Activated naive CD4-positive, alpha-beta T cell treated with anti-CD3 and anti-CD28 coated beads for 36 hours (primary cell): ENCODE measurements at regions not wholly inside any gene's neighbourhood (a gene's known extent, or its start where the extent isn't known, plus 50 kb on each side); places are given as distances from the start of the nearest gene placed in this dataset.

Experiments
- CTCF ChIA-PET: fragments of 350-600 bp; sonication (Branson Sonifier 250); formaldehyde crosslinking; loops from one replicate; lab custom pipeline; 2021; ENCODE audit warnings: antibody characterized with exemption; lab: Charles Lee
- DNase-seq: peaks from one replicate; pipeline ENCODE4 v3.0.0-alpha.2; 2020
- H3K27ac Mint-ChIP-seq: one replicate; pipeline ENCODE4 v1.8.0; 2021; ENCODE audit warnings: mild to moderate bottlenecking, mixed read lengths
- H3K27me3 Mint-ChIP-seq: one replicate; pipeline ENCODE4 v1.8.0; 2021; ENCODE audit warnings: low read depth, mixed read lengths
- H3K36me3 Mint-ChIP-seq: one replicate; pipeline ENCODE4 v1.8.0; 2021; ENCODE audit warnings: low read depth, mixed read lengths
- H3K4me1 Mint-ChIP-seq: one replicate; pipeline ENCODE4 v1.8.0; 2021; ENCODE audit warnings: low read depth, mixed read lengths
- H3K4me3 Mint-ChIP-seq: one replicate; pipeline ENCODE4 v1.8.0; 2021; ENCODE audit warnings: mild to moderate bottlenecking, moderate library complexity, mixed read lengths
- H3K9me3 Mint-ChIP-seq: one replicate; pipeline ENCODE4 v1.8.0; 2021; ENCODE audit warnings: mixed read lengths
- intact Hi-C: fragments of 100-400 bp; cut with micrococcal nuclease; formaldehyde crosslinking; loops from one replicate; pipeline ENCODE4 v1.15.1; 2023

- no peaks in the 10 kb centered on the region for H3K4me1 Mint-ChIP-seq
- H3K27me3 Mint-ChIP-seq = peaks cover 4% of the 10 kb centered on the region
- peaks cover 11% of the 10 kb centered on the region for H3K9me3 Mint-ChIP-seq
- no peak overlapping the region for H3K4me3 Mint-ChIP-seq
- no peak for DNase-seq
- CTCF ChIA-PET = no interaction called here
- no peaks in the 10 kb centered on the region for H3K36me3 Mint-ChIP-seq
- H3K27ac Mint-ChIP-seq = no peak overlapping the region
- intact Hi-C loops = no loop called here
These were observed 164.1 kb upstream of the TOM1L1 start for GRCh38 chr17:54736573-54736972.

DNA sequence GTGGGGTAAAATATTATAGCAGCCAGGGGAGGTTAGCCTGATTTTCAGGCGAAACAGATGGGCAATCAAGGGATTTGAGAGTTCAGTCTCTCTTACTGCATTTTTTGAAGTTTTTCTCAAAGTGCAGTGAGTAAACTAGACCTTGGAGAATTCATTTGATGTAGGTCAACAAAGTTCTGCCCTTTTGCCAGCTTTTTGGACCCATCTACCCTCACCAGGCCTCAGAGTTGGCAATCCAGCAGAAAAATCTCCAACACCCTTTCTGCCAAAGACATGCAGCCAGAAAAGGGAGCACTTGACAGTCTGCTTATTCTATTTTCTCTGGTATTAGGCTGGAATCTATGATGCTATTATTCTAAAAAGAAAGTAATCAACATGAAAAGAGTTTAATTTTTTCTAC is 162.2 kb upstream of the TOM1L1 start:
- peaks cover 4% of the 10 kb centered on the region for H3K27me3 Mint-ChIP-seq
- intact Hi-C loops = no loop called here
- CTCF ChIA-PET = no interaction called here

DNA sequence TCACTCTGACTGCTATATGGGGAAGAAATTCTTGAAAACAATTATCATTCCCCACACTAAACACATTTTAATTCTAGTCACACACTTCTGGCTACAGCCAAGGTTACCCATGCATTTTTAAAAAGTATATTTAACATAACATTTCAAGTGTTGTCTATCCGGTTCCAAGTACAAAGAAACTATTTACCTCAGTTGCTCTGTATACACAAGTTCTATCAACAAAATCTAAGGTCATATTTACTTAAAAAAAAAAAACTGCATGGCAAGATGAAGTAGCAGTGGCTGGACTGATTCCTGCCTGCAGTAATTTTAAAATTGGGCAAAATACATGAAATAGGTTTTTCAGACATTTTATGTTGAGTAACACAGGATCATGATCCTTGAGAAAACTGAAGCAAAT is 155.9 kb upstream of the TOM1L1 start:
- H3K27me3 Mint-ChIP-seq = peaks cover 4% of the 10 kb centered on the region
- no peak for DNase-seq
- H3K27ac Mint-ChIP-seq = no peak overlapping the region
- no peak overlapping the region for H3K4me3 Mint-ChIP-seq
- CTCF ChIA-PET = no interaction called here
- peaks cover 11% of the 10 kb centered on the region for H3K9me3 Mint-ChIP-seq
- no peaks in the 10 kb centered on the region for H3K36me3 Mint-ChIP-seq
- no peaks in the 10 kb centered on the region for H3K4me1 Mint-ChIP-seq
- intact Hi-C loops = no loop called here

More for the DNA sequence above, 162.2 kb upstream of the TOM1L1 start:
- no peaks in the 10 kb centered on the region for H3K36me3 Mint-ChIP-seq
- H3K4me1 Mint-ChIP-seq = no peaks in the 10 kb centered on the region
- no peak for DNase-seq
- H3K9me3 Mint-ChIP-seq = peaks cover 3% of the 10 kb centered on the region
- H3K4me3 Mint-ChIP-seq = no peak overlapping the region
- no peak overlapping the region for H3K27ac Mint-ChIP-seq

GRCh38 chr17:54745239-54745638 is 155.4 kb upstream of the TOM1L1 start:
- no peaks in the 10 kb centered on the region for H3K4me1 Mint-ChIP-seq
- H3K27me3 Mint-ChIP-seq = peaks cover 4% of the 10 kb centered on the region
- no peak overlapping the region for H3K4me3 Mint-ChIP-seq
- H3K27ac Mint-ChIP-seq = no peak overlapping the region
- CTCF ChIA-PET = no interaction called here
- H3K9me3 Mint-ChIP-seq = peaks cover 11% of the 10 kb centered on the region
- DNase-seq = no peak
- H3K36me3 Mint-ChIP-seq = no peaks in the 10 kb centered on the region
- intact Hi-C loops = no loop called here

GRCh38 chr17:54745862-54746261 is 154.8 kb upstream of the TOM1L1 start:
- Mint-ChIP-seq H3K4me1 (no peaks in the 10 kb centered on the region), H3K36me3 (peaks cover 1% of the 10 kb centered on the region), H3K27ac (no peak overlapping the region), H3K4me3 (no peak overlapping the region), H3K9me3 (peaks cover 11% of the 10 kb centered on the region), H3K27me3 (peaks cover 9% of the 10 kb centered on the region)
- intact Hi-C loops = no loop called here
- CTCF ChIA-PET = no interaction called here
- no peak for DNase-seq

DNA sequence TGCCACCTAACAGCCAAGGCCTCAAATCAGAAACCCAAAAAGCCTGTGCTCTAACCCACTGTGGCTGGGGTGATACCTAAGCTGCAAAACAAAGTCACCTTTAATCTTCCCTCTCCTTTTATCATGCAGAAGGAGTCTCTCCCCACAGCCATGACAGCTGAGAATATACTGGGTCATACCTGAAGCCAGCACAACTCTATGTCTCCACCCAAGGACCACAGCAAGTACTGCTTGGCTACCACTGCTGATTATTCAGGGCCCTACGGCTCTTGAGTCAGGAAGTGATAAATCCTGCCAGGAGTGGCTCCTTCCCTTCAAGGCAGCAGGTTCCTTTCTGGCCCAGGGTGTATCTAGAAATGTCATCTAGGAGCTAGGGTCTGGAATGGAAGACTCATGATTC is 151.5 kb upstream of the TOM1L1 start:
- Mint-ChIP-seq H3K27me3 (peaks cover 7% of the 10 kb centered on the region), H3K36me3 (peaks cover 1% of the 10 kb centered on the region), H3K9me3 (peaks cover 11% of the 10 kb centered on the region), H3K4me1 (no peaks in the 10 kb centered on the region), H3K4me3 (no peak overlapping the region), H3K27ac (no peak overlapping the region)
- CTCF ChIA-PET = no interaction called here
- intact Hi-C loops = no loop called here
- DNase-seq = no peak

GRCh38 chr17:54754560-54754959 is 146.1 kb upstream of the TOM1L1 start:
- H3K27ac Mint-ChIP-seq = no peak overlapping the region
- CTCF ChIA-PET = no interaction called here
- DNase-seq = peak; percentile 5
- H3K4me1 Mint-ChIP-seq = no peaks in the 10 kb centered on the region
- peaks cover 1% of the 10 kb centered on the region for H3K36me3 Mint-ChIP-seq
- H3K4me3 Mint-ChIP-seq = no peak overlapping the region
- H3K9me3 Mint-ChIP-seq = no peaks in the 10 kb centered on the region
- intact Hi-C loops = no loop called here
- peaks cover 7% of the 10 kb centered on the region for H3K27me3 Mint-ChIP-seq

DNA sequence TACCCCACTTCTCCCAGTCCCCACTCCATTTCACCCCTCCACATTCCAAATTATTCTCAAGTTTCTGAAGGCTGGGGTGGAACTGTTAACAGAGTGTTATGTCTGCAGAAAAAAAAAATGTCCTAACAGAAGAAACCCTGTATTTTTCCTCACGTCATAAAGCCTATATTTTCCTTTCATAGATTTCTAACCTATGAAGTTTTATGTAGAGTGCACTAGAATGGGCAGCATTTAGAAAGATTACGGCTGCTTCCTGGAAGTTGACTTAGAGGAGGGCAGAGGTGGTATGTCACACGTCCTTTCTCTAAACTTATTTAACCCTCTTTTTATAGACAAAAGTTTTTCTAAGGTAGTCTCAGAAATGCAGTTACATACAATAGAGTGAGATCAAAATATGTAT is 139.8 kb upstream of the TOM1L1 start:
- intact Hi-C loops = no loop called here
- no peak overlapping the region for H3K4me3 Mint-ChIP-seq
- DNase-seq = no peak
- H3K27me3 Mint-ChIP-seq = no peaks in the 10 kb centered on the region
- H3K4me1 Mint-ChIP-seq = no peaks in the 10 kb centered on the region
- H3K27ac Mint-ChIP-seq = no peak overlapping the region
- H3K9me3 Mint-ChIP-seq = peaks cover 9% of the 10 kb centered on the region
- H3K36me3 Mint-ChIP-seq = no peaks in the 10 kb centered on the region
- CTCF ChIA-PET = no interaction called here

DNA sequence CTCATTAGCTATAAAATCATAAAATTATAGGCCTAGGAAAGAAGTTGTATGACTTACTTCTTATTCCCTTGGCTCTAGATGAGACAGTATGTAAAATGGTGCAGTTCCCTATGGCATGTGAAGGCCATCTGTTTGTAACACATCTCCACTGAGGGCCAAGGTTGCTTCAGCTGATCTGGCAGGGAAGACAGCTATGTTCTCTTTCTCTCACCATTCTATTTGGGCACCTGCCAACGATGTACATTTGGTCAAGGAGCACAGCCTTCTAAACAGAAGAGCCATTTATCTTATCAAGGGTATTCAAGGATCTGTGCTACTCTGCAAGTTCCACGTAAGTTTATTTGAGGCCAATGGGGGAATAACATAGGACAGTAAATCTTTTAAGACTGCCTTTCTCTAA is 129.8 kb upstream of the TOM1L1 start:
- Mint-ChIP-seq H3K4me1 (no peaks in the 10 kb centered on the region), H3K27ac (no peak overlapping the region), H3K9me3 (no peaks in the 10 kb centered on the region), H3K4me3 (no peak overlapping the region), H3K36me3 (no peaks in the 10 kb centered on the region), H3K27me3 (peaks cover 3% of the 10 kb centered on the region)
- no peak for DNase-seq
- CTCF ChIA-PET = no interaction called here
- intact Hi-C loops = no loop called here

GRCh38 chr17:54771409-54771915 is 129.2 kb upstream of the TOM1L1 start:
- CTCF ChIA-PET = no interaction called here
- intact Hi-C loops = no loop called here
- H3K4me1 Mint-ChIP-seq = no peaks in the 10 kb centered on the region
- H3K4me3 Mint-ChIP-seq = no peak overlapping the region
- no peak overlapping the region for H3K27ac Mint-ChIP-seq
- peaks cover 3% of the 10 kb centered on the region for H3K27me3 Mint-ChIP-seq
- no peak for DNase-seq
- H3K36me3 Mint-ChIP-seq = no peaks in the 10 kb centered on the region
- H3K9me3 Mint-ChIP-seq = no peaks in the 10 kb centered on the region

GRCh38 chr17:54780238-54780637 is 120.4 kb upstream of the TOM1L1 start:
- no peak overlapping the region for H3K27ac Mint-ChIP-seq
- no peak for DNase-seq
- H3K9me3 Mint-ChIP-seq = no peaks in the 10 kb centered on the region
- H3K27me3 Mint-ChIP-seq = no peaks in the 10 kb centered on the region
- CTCF ChIA-PET = no interaction called here
- no peak overlapping the region for H3K4me3 Mint-ChIP-seq
- intact Hi-C loops = no loop called here
- H3K36me3 Mint-ChIP-seq = no peaks in the 10 kb centered on the region
- H3K4me1 Mint-ChIP-seq = no peaks in the 10 kb centered on the region

GRCh38 chr17:54781389-54781788 is 119.3 kb upstream of the TOM1L1 start:
- DNase-seq = no peak
- Mint-ChIP-seq H3K4me3 (no peak overlapping the region), H3K27ac (no peak overlapping the region), H3K36me3 (no peaks in the 10 kb centered on the region), H3K9me3 (no peaks in the 10 kb centered on the region), H3K27me3 (no peaks in the 10 kb centered on the region), H3K4me1 (no peaks in the 10 kb centered on the region)
- intact Hi-C loops = no loop called here
- CTCF ChIA-PET = no interaction called here

- no peaks in the 10 kb centered on the region for H3K4me1 Mint-ChIP-seq
- no peaks in the 10 kb centered on the region for H3K36me3 Mint-ChIP-seq
- no peak for DNase-seq
- CTCF ChIA-PET = no interaction called here
- H3K27ac Mint-ChIP-seq = no peak overlapping the region
- H3K27me3 Mint-ChIP-seq = no peaks in the 10 kb centered on the region
- intact Hi-C loops = no loop called here
- no peaks in the 10 kb centered on the region for H3K9me3 Mint-ChIP-seq
- H3K4me3 Mint-ChIP-seq = no peak overlapping the region
These were observed 116.3 kb upstream of the TOM1L1 start for GRCh38 chr17:54784305-54784704.
